ENCODE measurements at regions not wholly inside any gene's neighbourhood (a gene's known extent, or its start where the extent isn't known, plus 50 kb on each side); places are given as distances from the start of the nearest gene placed in this dataset.
"Not testable (repeated sequence)": the region's sequence is repeated elsewhere in the genome, so short reads cannot be mapped to it uniquely, and the experiment has no call there.

GRCh38 chr1:850318-850717, 73.4 kb upstream of the SAMD11 start:
- not testable (repeated sequence) for DNase-seq

DNA sequence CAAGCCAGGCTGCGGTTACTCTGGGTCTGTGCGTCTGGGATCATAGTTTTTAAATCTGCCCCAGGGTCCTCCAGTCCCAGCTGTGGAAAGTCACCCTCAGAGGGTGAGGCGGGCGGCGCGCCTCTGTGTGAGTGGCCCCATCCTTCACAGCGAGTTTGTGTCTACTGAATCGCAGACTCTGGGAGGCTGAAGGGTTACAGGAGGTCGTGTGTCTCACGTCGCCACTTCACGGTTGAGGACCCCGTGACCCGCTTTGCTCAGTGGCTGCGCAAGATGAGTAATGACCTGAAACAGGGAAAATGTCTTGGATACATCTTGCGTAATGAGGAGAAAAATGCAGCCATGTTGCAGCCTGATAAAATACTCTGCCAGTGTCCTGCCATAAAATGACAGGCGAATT, 72.3 kb upstream of the SAMD11 start:
- DNase-seq: not testable (repeated sequence)

DNA sequence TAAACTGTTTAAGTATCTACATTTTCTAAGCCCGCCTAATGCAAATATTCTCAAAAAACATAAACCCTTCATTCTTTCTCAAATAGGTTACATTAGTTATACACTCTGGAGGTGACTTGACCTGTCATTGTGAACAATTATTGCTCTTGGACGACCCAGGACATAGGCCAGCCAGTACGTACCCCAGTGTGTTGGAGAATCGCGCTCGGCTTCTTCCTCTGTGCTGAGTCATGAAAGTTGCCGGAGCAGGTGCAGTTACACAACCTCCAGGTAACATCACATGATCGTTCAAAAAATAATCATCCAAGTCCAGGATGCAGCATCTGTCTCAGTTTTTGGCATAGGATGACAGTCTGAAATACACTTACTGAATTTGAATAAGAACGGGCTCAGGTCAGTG, 71.9 kb upstream of the SAMD11 start:
- not testable (repeated sequence) for DNase-seq

GRCh38 chr1:855202-855981, 68.3 kb upstream of the SAMD11 start:
- DNase-seq: not testable (repeated sequence)

- DNase-seq: not testable (repeated sequence)
Observed at GRCh38 chr1:856541-857057, 67.1 kb upstream of the SAMD11 start.

- DNase-seq: not testable (repeated sequence)
Observed at GRCh38 chr1:857926-858648, 65.6 kb upstream of the SAMD11 start.

DNA sequence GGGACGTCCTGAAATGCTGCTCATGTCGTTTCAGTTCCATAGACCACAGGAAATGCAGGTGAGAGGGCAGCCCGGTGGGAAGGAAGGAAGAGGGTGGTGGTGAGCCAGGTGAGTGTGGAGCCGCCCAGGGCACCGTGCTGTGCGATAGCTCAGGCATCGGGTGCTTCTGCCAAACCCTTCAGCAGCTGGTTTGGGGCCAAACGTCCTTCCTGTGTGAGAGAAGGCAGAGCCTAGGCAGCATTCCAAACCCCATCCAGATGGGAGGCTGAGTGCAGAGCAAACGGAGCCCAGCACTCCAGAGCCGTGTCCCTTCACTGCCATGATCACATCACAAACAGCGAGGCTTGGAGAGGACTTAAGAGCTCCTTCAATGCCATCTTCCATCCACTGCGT, 65.1 kb upstream of the SAMD11 start:
- not testable (repeated sequence) for DNase-seq

- not testable (repeated sequence) for DNase-seq
Observed at GRCh38 chr1:860941-861340, 62.8 kb upstream of the SAMD11 start.

DNA sequence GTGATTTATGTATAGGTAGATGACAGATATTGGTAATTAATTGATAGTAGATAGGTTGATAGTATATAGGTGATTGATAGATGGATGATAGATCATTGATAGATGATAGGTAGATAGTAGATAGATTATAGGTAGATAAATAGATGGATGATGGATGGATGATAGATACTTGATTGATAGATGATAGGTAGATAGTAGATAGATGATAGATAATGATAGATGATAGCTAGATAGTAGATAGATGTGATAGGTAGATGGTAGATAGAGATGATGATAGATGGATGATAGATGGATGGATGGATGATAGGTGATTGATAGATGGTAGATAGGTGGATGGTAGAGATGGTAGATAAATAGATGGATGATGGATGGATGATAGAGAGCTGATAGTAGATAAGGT, 62.0 kb upstream of the SAMD11 start:
- DNase-seq: no peak

- not testable (repeated sequence) for DNase-seq
Observed at GRCh38 chr1:862601-863000, 61.1 kb upstream of the SAMD11 start.

GRCh38 chr1:865633-866032, 58.1 kb upstream of the SAMD11 start:
- DNase-seq: not testable (repeated sequence)

- DNase-seq: no peak
Observed at GRCh38 chr1:866095-866494, 57.6 kb upstream of the SAMD11 start.

DNA sequence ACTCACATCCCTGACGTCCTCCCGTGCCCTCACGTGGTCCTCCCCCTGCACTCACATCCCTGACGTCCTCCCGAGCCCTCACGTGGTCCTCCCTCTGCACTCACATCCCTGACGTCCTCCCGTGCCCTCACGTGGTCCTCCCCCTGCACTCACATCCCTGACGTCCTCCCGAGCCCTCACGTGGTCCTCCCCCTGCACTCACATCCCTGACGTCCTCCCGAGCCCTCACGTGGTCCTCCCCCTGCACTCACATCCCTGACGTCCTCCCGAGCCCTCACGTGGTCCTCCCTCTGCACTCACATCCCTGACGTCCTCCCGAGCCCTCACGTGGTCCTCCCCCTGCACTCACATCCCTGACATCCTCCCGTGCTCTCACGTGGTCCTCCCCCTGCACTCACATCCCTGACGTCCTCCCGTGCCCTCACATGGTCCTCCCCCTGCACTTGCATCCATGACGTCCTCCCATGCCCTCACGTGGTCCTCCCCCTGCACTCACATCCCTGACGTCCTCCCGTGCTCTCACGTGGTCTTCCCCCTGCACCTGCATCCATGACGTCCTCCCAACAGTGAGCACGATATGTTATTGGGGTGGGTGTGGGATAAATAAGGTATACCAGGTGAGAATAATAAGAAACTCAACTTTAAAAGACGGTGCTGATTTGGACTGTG, 57.0 kb upstream of the SAMD11 start:
- not testable (repeated sequence) for DNase-seq

DNA sequence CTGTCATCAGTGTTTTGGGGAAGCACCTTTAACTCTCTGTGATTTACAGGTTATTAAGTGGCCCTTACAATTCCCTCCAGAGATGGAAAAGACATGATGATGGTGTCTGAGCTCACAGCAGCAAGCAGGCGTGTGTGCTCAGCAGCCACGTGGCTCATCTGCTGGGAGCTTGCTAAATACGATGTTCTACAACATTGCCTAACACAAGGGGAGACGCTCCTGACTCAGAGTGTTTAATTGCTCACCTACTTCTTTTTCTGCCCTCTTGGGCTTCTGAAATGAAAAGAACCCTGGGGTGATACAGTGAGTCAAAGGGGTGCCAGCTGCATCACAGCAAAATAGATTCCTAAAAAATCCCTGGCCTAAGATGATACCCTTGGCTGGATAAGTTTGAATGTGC, 56.2 kb upstream of the SAMD11 start:
- not testable (repeated sequence) for DNase-seq

GRCh38 chr1:869499-870244, 54.1 kb upstream of the SAMD11 start:
- DNase-seq: no peak
